Mesenchymal stem cell (in vitro differentiated cells and primary cell): ENCODE measurements at regions not wholly inside any gene's neighbourhood (a gene's known extent, or its start where the extent isn't known, plus 50 kb on each side); places are given as distances from the start of the nearest gene placed in this dataset.

Experiments
- DNase-seq: peaks from one replicate; pipeline ENCODE4 v3.0.0-alpha.2; 2013
- H2AFZ ChIP-seq: one replicate; pipeline ENCODE4 v1.6.1; 2013; ENCODE audit warnings: low read depth, mild to moderate bottlenecking, control low read depth, inconsistent platforms, low read length, moderate library complexity
- H2AK5ac ChIP-seq: 2 replicates; pipeline ENCODE4 v1.6.1; 2013; ENCODE audit warnings: low read length, moderate library complexity, mild to moderate bottlenecking, inconsistent platforms; ENCODE audit not compliant: severe bottlenecking
- H2BK120ac ChIP-seq: one replicate; pipeline ENCODE4 v1.6.1; 2013; ENCODE audit warnings: low read depth, mild to moderate bottlenecking, inconsistent platforms, low read length, moderate library complexity
- H2BK12ac ChIP-seq, 2 experiments: one replicate each; pipeline ENCODE4 v1.6.1; 2013; ENCODE audit warnings: inconsistent platforms in 2 of 2, low read length in 2 of 2, mild to moderate bottlenecking in 2 of 2, moderate library complexity in 2 of 2, control low read depth in 1 of 2
- H2BK15ac ChIP-seq: one replicate; pipeline ENCODE4 v1.6.1; 2013; ENCODE audit warnings: mild to moderate bottlenecking, low read depth, inconsistent platforms; ENCODE audit not compliant: poor library complexity, severe bottlenecking
- H2BK5ac ChIP-seq: 2 replicates; pipeline ENCODE4 v1.6.1; 2013; ENCODE audit warnings: low read depth, mild to moderate bottlenecking, low read length, control low read depth, inconsistent platforms; ENCODE audit not compliant: poor library complexity, severe bottlenecking
- H3K14ac ChIP-seq, 2 experiments: one replicate each; pipeline ENCODE4 v1.6.1; 2013; ENCODE audit warnings: inconsistent platforms in 2 of 2, low read length in 2 of 2, control low read depth in 1 of 2, mild to moderate bottlenecking in 1 of 2, moderate library complexity in 1 of 2
- H3K18ac ChIP-seq, 2 experiments: one replicate each; pipeline ENCODE4 v1.6.1; 2013; ENCODE audit warnings: inconsistent platforms in 2 of 2, low read length in 2 of 2, control low read depth in 1 of 2, low read depth in 1 of 2, mild to moderate bottlenecking in 1 of 2
- H3K23ac ChIP-seq, 2 experiments: one replicate each; pipeline ENCODE4 v1.6.1; 2013; ENCODE audit warnings: inconsistent platforms in 2 of 2, low read length in 2 of 2, mild to moderate bottlenecking in 2 of 2, moderate library complexity in 2 of 2, control low read depth in 1 of 2
- H3K27ac ChIP-seq: 2 replicates; pipeline ENCODE4 v1.5.1; 2013; ENCODE audit warnings: mild to moderate bottlenecking, moderate library complexity, low read length, control low read depth, inconsistent platforms; ENCODE audit not compliant: poor library complexity, severe bottlenecking
- H3K27me3 ChIP-seq, 2 experiments: 2 replicates each; pipeline versions ENCODE4 v1.6.1 to v1.7.0; 2013; ENCODE audit warnings: low read length in 2 of 2, mild to moderate bottlenecking in 2 of 2, moderate library complexity in 2 of 2, control low read depth in 1 of 2, inconsistent platforms in 1 of 2; ENCODE audit not compliant: control insufficient read depth in 1 of 2, insufficient read depth in 1 of 2
- H3K36me3 ChIP-seq, 2 experiments: 2 replicates each; pipeline versions ENCODE4 v1.6.1 to v1.7.0; 2013; ENCODE audit warnings: low read length in 2 of 2, control low read depth in 1 of 2, inconsistent platforms in 1 of 2, low read depth in 1 of 2, mild to moderate bottlenecking in 1 of 2; ENCODE audit not compliant: insufficient read depth in 2 of 2, control insufficient read depth in 1 of 2
- H3K4ac ChIP-seq, 2 experiments: one replicate each; pipeline ENCODE4 v1.6.1; 2013; ENCODE audit warnings: inconsistent platforms in 2 of 2, low read length in 2 of 2, mild to moderate bottlenecking in 2 of 2, moderate library complexity in 2 of 2, control low read depth in 1 of 2, low read depth in 1 of 2
- H3K4me1 ChIP-seq: 2 replicates; pipeline ENCODE4 v1.6.1; 2013; ENCODE audit warnings: low read depth, low read length, control low read depth; ENCODE audit not compliant: control insufficient read depth, insufficient read depth
- H3K4me2 ChIP-seq: 2 replicates; pipeline ENCODE4 v1.6.1; 2013; ENCODE audit warnings: low read length, mild to moderate bottlenecking, inconsistent platforms; ENCODE audit not compliant: poor library complexity, severe bottlenecking
- H3K4me3 ChIP-seq, 2 experiments: 2 replicates each; pipeline versions ENCODE4 v1.5.1 to v1.7.0; 2013; ENCODE audit warnings: low read length in 2 of 2, mild to moderate bottlenecking in 2 of 2, control low read depth in 1 of 2, low read depth in 1 of 2; ENCODE audit not compliant: insufficient read depth in 1 of 2
- H3K79me1 ChIP-seq: replicated peaks from 2 replicates; pipeline ENCODE4 v1.6.1; 2013; ENCODE audit warnings: mild to moderate bottlenecking, control low read depth, low read length, inconsistent platforms; ENCODE audit not compliant: poor library complexity, severe bottlenecking
- H3K9ac ChIP-seq: 2 replicates; pipeline ENCODE4 v1.7.0; 2013; ENCODE audit warnings: mild to moderate bottlenecking, low read length, moderate library complexity
- H3K9me3 ChIP-seq: 2 replicates; pipeline ENCODE4 v1.7.0; 2013; ENCODE audit warnings: mild to moderate bottlenecking, low read length; ENCODE audit not compliant: control insufficient read depth
- H4K8ac ChIP-seq: one replicate; pipeline ENCODE4 v1.6.1; 2013; ENCODE audit warnings: inconsistent platforms, mild to moderate bottlenecking, low read length, moderate library complexity
- H4K91ac ChIP-seq: one replicate; pipeline ENCODE4 v1.6.1; 2013; ENCODE audit warnings: mild to moderate bottlenecking, low read length, inconsistent platforms
- WGBS: methylation state at CpG from one replicate; pipeline ENCODE4 v1.1.7; 2013; ENCODE audit warnings: mixed read lengths; 5-methylcytosine and 5-hydroxymethylcytosine counted together

GRCh38 chr11:25613451-25613850 is 718.5 kb upstream of the ANO3 start:
- no peak overlapping the region for H3K14ac ChIP-seq

DNA sequence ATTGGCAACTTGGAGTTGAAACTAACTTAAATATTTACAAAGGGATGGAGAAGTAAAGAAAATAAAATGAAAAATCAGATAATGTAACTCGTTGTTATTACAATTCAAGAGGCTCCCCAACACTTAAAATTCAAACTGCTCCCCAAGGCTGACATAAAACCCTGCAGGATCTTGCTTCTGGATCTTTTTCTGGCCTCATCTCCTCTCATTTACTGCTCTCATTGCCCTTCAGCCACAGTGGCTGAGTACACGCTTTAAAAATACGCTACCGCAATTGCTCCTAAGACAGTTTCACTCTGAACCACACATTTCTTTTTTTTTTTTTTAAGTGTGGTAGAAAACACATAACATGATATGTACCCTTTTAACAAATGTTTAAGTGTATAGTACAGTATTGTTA is 718.1 kb upstream of the ANO3 start:
- no peak overlapping the region for H3K4me3 ChIP-seq
- H3K4me1 ChIP-seq = no peaks in the 10 kb centered on the region
- H3K9ac ChIP-seq = no peak overlapping the region
- H3K27me3 ChIP-seq = no peaks in the 10 kb centered on the region
- no peak overlapping the region for H3K18ac ChIP-seq
- H4K8ac ChIP-seq = no peak overlapping the region
- H2AFZ ChIP-seq = no peak overlapping the region
- no peak overlapping the region for H3K27ac ChIP-seq
- no peak overlapping the region for H2BK5ac ChIP-seq
- WGBS = 65% methylated on average over 3 of the region's 4 CpGs
- no peak overlapping the region for H2AK5ac ChIP-seq
- no peak overlapping the region for H3K23ac ChIP-seq
- no peak overlapping the region for H3K14ac ChIP-seq
- H2BK120ac ChIP-seq = no peak overlapping the region
- H2BK15ac ChIP-seq = no peak overlapping the region
- H3K4ac ChIP-seq = no peak overlapping the region
- H3K4me2 ChIP-seq = no peak overlapping the region
- H3K79me1 ChIP-seq = no peaks in the 10 kb centered on the region
- DNase-seq = no peak
- H4K91ac ChIP-seq = no peak overlapping the region
- H2BK12ac ChIP-seq = no peak overlapping the region
- H3K36me3 ChIP-seq = no peaks in the 10 kb centered on the region
- H3K9me3 ChIP-seq = peaks cover 3% of the 10 kb centered on the region

More at GRCh38 chr11:25613451-25613850, 718.5 kb upstream of the ANO3 start:
- H2AFZ ChIP-seq = no peak overlapping the region
- H3K36me3 ChIP-seq = no peaks in the 10 kb centered on the region
- no peak overlapping the region for H2BK15ac ChIP-seq
- H3K27ac ChIP-seq = no peak overlapping the region
- H2BK5ac ChIP-seq = no peak overlapping the region
- H3K18ac ChIP-seq = no peak overlapping the region
- no peaks in the 10 kb centered on the region for H3K79me1 ChIP-seq
- no peak overlapping the region for H2AK5ac ChIP-seq
- H2BK12ac ChIP-seq = no peak overlapping the region
- H3K4ac ChIP-seq = no peak overlapping the region
- no peak overlapping the region for H3K4me2 ChIP-seq
- H3K27me3 ChIP-seq = no peaks in the 10 kb centered on the region
- H4K91ac ChIP-seq = no peak overlapping the region
- no peak overlapping the region for H4K8ac ChIP-seq
- H3K9ac ChIP-seq = no peak overlapping the region
- H3K4me1 ChIP-seq = no peaks in the 10 kb centered on the region
- H3K9me3 ChIP-seq = peaks cover 3% of the 10 kb centered on the region
- 53% methylated on average over 1 of the region's 1 CpG for WGBS
- DNase-seq = no peak
- H3K4me3 ChIP-seq = no peak overlapping the region
- H2BK120ac ChIP-seq = no peak overlapping the region
- H3K23ac ChIP-seq = no peak overlapping the region

DNA sequence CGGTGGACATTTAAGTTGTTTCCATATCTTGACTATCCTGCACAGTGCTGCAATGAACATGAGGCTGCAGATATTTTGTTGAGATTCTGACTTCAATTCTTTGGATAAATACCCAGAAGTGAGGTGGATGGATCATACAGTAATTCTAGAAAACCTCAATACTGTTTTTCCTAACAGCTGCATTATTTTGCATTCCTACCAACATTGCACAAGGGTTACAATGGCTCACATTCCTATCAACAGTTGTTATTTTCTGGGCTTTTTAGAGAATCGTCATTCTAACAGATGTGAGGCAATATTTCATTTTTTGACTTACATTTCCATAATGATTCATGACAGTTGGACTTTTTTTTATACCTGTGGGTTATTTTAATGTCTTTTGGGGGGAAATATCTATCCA is 716.9 kb upstream of the ANO3 start:
- no peak overlapping the region for H3K4ac ChIP-seq
- no peak overlapping the region for H2AK5ac ChIP-seq
- no peak overlapping the region for H2AFZ ChIP-seq
- H3K9ac ChIP-seq = no peak overlapping the region
- H3K4me3 ChIP-seq = no peak overlapping the region
- no peak overlapping the region for H3K27ac ChIP-seq
- H3K79me1 ChIP-seq = no peaks in the 10 kb centered on the region
- no peaks in the 10 kb centered on the region for H3K4me1 ChIP-seq
- no peaks in the 10 kb centered on the region for H3K27me3 ChIP-seq
- H4K8ac ChIP-seq = no peak overlapping the region
- H2BK15ac ChIP-seq = no peak overlapping the region
- H3K18ac ChIP-seq = no peak overlapping the region
- no peak for DNase-seq
- WGBS = no CpG with 5 or more reads among the region's 2 CpGs
- H3K23ac ChIP-seq = no peak overlapping the region
- no peaks in the 10 kb centered on the region for H3K36me3 ChIP-seq
- no peak overlapping the region for H4K91ac ChIP-seq
- no peak overlapping the region for H3K14ac ChIP-seq
- H3K4me2 ChIP-seq = no peak overlapping the region
- no peak overlapping the region for H2BK120ac ChIP-seq
- H2BK12ac ChIP-seq = no peak overlapping the region
- H3K9me3 ChIP-seq = peaks cover 3% of the 10 kb centered on the region
- H2BK5ac ChIP-seq = no peak overlapping the region

GRCh38 chr11:25615841-25616240 is 716.1 kb upstream of the ANO3 start:
- no peaks in the 10 kb centered on the region for H3K9me3 ChIP-seq
- H3K36me3 ChIP-seq = no peaks in the 10 kb centered on the region
- no peak overlapping the region for H2BK15ac ChIP-seq
- WGBS = no CpG with 5 or more reads among the region's 2 CpGs
- H3K9ac ChIP-seq = no peak overlapping the region
- no peak overlapping the region for H3K27ac ChIP-seq
- no peak overlapping the region for H3K18ac ChIP-seq
- H3K4me2 ChIP-seq = no peak overlapping the region
- no peak overlapping the region for H2BK120ac ChIP-seq
- no peaks in the 10 kb centered on the region for H3K79me1 ChIP-seq
- no peak overlapping the region for H4K91ac ChIP-seq
- H2BK5ac ChIP-seq = no peak overlapping the region
- no peak overlapping the region for H3K4me3 ChIP-seq
- no peak overlapping the region for H3K23ac ChIP-seq
- H2AFZ ChIP-seq = no peak overlapping the region
- no peak for DNase-seq
- H3K14ac ChIP-seq = no peak overlapping the region
- H3K27me3 ChIP-seq = no peaks in the 10 kb centered on the region
- no peaks in the 10 kb centered on the region for H3K4me1 ChIP-seq
- H4K8ac ChIP-seq = no peak overlapping the region
- H2BK12ac ChIP-seq = no peak overlapping the region
- H2AK5ac ChIP-seq = no peak overlapping the region
- H3K4ac ChIP-seq = no peak overlapping the region
